ENCODE measurements at regions not wholly inside any gene's neighbourhood (a gene's known extent, or its start where the extent isn't known, plus 50 kb on each side); places are given as distances from the start of the nearest gene placed in this dataset.

GRCh38 chr1:56331892-56332567 is 247.3 kb downstream of the PLPP3 start:
- DNase-seq (ENCODE audit: insufficient read length, low spot score): no peak
- FAIRE-seq: no peak
- TF ChIP-seq TAF1 (IDR thresholded peaks at IDR 0.05; ENCODE audit: low read depth, low read length): no peak
- no peak for TF ChIP-seq PAX5 (IDR thresholded peaks at IDR 0.05; ENCODE audit: insufficient read depth, low read length, severe bottlenecking)
- TF ChIP-seq POLR2A (IDR thresholded peaks at IDR 0.05; ENCODE audit: low read depth, low read length): no peak

GRCh38 chr1:56331207-56331891 is 248.0 kb downstream of the PLPP3 start:
- DNase-seq (ENCODE audit: insufficient read length, low spot score): no peak

GRCh38 chr1:56330391-56331026 is 248.9 kb downstream of the PLPP3 start:
- DNase-seq (ENCODE audit: insufficient read length, low spot score): no peak
- TF ChIP-seq POLR2A (IDR thresholded peaks at IDR 0.05; ENCODE audit: low read depth, low read length) (no peak), TAF1 (IDR thresholded peaks at IDR 0.05; ENCODE audit: low read depth, low read length) (no peak), POLR2AphosphoS5 (IDR thresholded peaks at IDR 0.05; ENCODE audit: low read depth, low read length) (no peak), POU2F2 (IDR thresholded peaks at IDR 0.05; ENCODE audit: low read depth, low read length) (peak; percentile 61; the same call in 1 of the 2 replicates), SPI1 (IDR thresholded peaks at IDR 0.05; ENCODE audit: low read depth, low read length) (peak; percentile 18; the same call in 1 of the 2 replicates), PAX5 (IDR thresholded peaks at IDR 0.05; ENCODE audit: insufficient read depth, low read length, severe bottlenecking) (no peak)

More at GRCh38 chr1:56331207-56331891, 248.0 kb downstream of the PLPP3 start:
- no peak for TF ChIP-seq POLR2A (IDR thresholded peaks at IDR 0.05; ENCODE audit: low read depth, low read length)
- TF ChIP-seq SPI1 (IDR thresholded peaks at IDR 0.05; ENCODE audit: low read depth, low read length): no peak
- TF ChIP-seq TAF1 (IDR thresholded peaks at IDR 0.05; ENCODE audit: low read depth, low read length): no peak
- no peak for TF ChIP-seq PAX5 (IDR thresholded peaks at IDR 0.05; ENCODE audit: insufficient read depth, low read length, severe bottlenecking)
- TF ChIP-seq POU2F2 (IDR thresholded peaks at IDR 0.05; ENCODE audit: low read depth, low read length): no peak
- no peak for TF ChIP-seq POLR2AphosphoS5 (IDR thresholded peaks at IDR 0.05; ENCODE audit: low read depth, low read length)
- no peak for FAIRE-seq

GRCh38 chr1:56329970-56330369 is 249.4 kb downstream of the PLPP3 start:
- no peak for TF ChIP-seq TAF1 (IDR thresholded peaks at IDR 0.05; ENCODE audit: low read depth, low read length)
- no peak for TF ChIP-seq POU2F2 (IDR thresholded peaks at IDR 0.05; ENCODE audit: low read depth, low read length)
- TF ChIP-seq POLR2A (IDR thresholded peaks at IDR 0.05; ENCODE audit: low read depth, low read length): no peak
- no peak for TF ChIP-seq POLR2AphosphoS5 (IDR thresholded peaks at IDR 0.05; ENCODE audit: low read depth, low read length)
- TF ChIP-seq SPI1 (IDR thresholded peaks at IDR 0.05; ENCODE audit: low read depth, low read length): no peak
- TF ChIP-seq PAX5 (IDR thresholded peaks at IDR 0.05; ENCODE audit: insufficient read depth, low read length, severe bottlenecking): no peak
- no peak for FAIRE-seq
- DNase-seq (ENCODE audit: insufficient read length, low spot score): no peak

More at GRCh38 chr1:56330391-56331026, 248.9 kb downstream of the PLPP3 start:
- peak; percentile 77 for FAIRE-seq

- DNase-seq (ENCODE audit: insufficient read length, low spot score) (no peak), FAIRE-seq (no peak)
- TF ChIP-seq POLR2A (IDR thresholded peaks at IDR 0.05; ENCODE audit: low read depth, low read length): no peak
- no peak for TF ChIP-seq TAF1 (IDR thresholded peaks at IDR 0.05; ENCODE audit: low read depth, low read length)
- no peak for TF ChIP-seq POLR2AphosphoS5 (IDR thresholded peaks at IDR 0.05; ENCODE audit: low read depth, low read length)
- no peak for TF ChIP-seq SPI1 (IDR thresholded peaks at IDR 0.05; ENCODE audit: low read depth, low read length)
- no peak for TF ChIP-seq PAX5 (IDR thresholded peaks at IDR 0.05; ENCODE audit: insufficient read depth, low read length, severe bottlenecking)
- no peak for TF ChIP-seq POU2F2 (IDR thresholded peaks at IDR 0.05; ENCODE audit: low read depth, low read length)
These were observed 252.2 kb downstream of the PLPP3 start for GRCh38 chr1:56327195-56327594.

GRCh38 chr1:56326056-56326455 is 253.3 kb downstream of the PLPP3 start:
- FAIRE-seq (no peak), DNase-seq (ENCODE audit: insufficient read length, low spot score) (no peak)
- TF ChIP-seq SPI1 (IDR thresholded peaks at IDR 0.05; ENCODE audit: low read depth, low read length): no peak
- TF ChIP-seq TAF1 (IDR thresholded peaks at IDR 0.05; ENCODE audit: low read depth, low read length): no peak
- no peak for TF ChIP-seq POU2F2 (IDR thresholded peaks at IDR 0.05; ENCODE audit: low read depth, low read length)
- TF ChIP-seq PAX5 (IDR thresholded peaks at IDR 0.05; ENCODE audit: insufficient read depth, low read length, severe bottlenecking): no peak
- TF ChIP-seq POLR2A (IDR thresholded peaks at IDR 0.05; ENCODE audit: low read depth, low read length): no peak
- TF ChIP-seq POLR2AphosphoS5 (IDR thresholded peaks at IDR 0.05; ENCODE audit: low read depth, low read length): no peak

GRCh38 chr1:56324504-56324903 is 254.9 kb downstream of the PLPP3 start:
- DNase-seq (ENCODE audit: insufficient read length, low spot score): no peak
- TF ChIP-seq POLR2AphosphoS5 (IDR thresholded peaks at IDR 0.05; ENCODE audit: low read depth, low read length) (no peak), POU2F2 (IDR thresholded peaks at IDR 0.05; ENCODE audit: low read depth, low read length) (no peak), SPI1 (IDR thresholded peaks at IDR 0.05; ENCODE audit: low read depth, low read length) (no peak), TAF1 (IDR thresholded peaks at IDR 0.05; ENCODE audit: low read depth, low read length) (no peak), POLR2A (IDR thresholded peaks at IDR 0.05; ENCODE audit: low read depth, low read length) (no peak), PAX5 (IDR thresholded peaks at IDR 0.05; ENCODE audit: insufficient read depth, low read length, severe bottlenecking) (no peak)
- no peak for FAIRE-seq

- TF ChIP-seq TAF1 (IDR thresholded peaks at IDR 0.05; ENCODE audit: low read depth, low read length): no peak
- TF ChIP-seq POLR2A (IDR thresholded peaks at IDR 0.05; ENCODE audit: low read depth, low read length): no peak
- TF ChIP-seq PAX5 (IDR thresholded peaks at IDR 0.05; ENCODE audit: insufficient read depth, low read length, severe bottlenecking): no peak
- TF ChIP-seq POU2F2 (IDR thresholded peaks at IDR 0.05; ENCODE audit: low read depth, low read length): no peak
- no peak for TF ChIP-seq SPI1 (IDR thresholded peaks at IDR 0.05; ENCODE audit: low read depth, low read length)
- FAIRE-seq (no peak), DNase-seq (ENCODE audit: insufficient read length, low spot score) (no peak)
These were observed 257.2 kb downstream of the PLPP3 start for GRCh38 chr1:56322211-56322610.

GRCh38 chr1:56321150-56321490 is 258.2 kb downstream of the PLPP3 start:
- TF ChIP-seq POLR2A (IDR thresholded peaks at IDR 0.05; ENCODE audit: low read depth, low read length): no peak
- no peak for TF ChIP-seq PAX5 (IDR thresholded peaks at IDR 0.05; ENCODE audit: insufficient read depth, low read length, severe bottlenecking)
- no peak for TF ChIP-seq POU2F2 (IDR thresholded peaks at IDR 0.05; ENCODE audit: low read depth, low read length)
- TF ChIP-seq POLR2AphosphoS5 (IDR thresholded peaks at IDR 0.05; ENCODE audit: low read depth, low read length): no peak
- TF ChIP-seq SPI1 (IDR thresholded peaks at IDR 0.05; ENCODE audit: low read depth, low read length): no peak
- no peak for DNase-seq (ENCODE audit: insufficient read length, low spot score)
- no peak for FAIRE-seq
